H1 (cell line): ENCODE measurements at regions not wholly inside any gene's neighbourhood (a gene's known extent, or its start where the extent isn't known, plus 50 kb on each side); places are given as distances from the start of the nearest gene placed in this dataset.

Source experiments
- CTCF ChIA-PET: fragments of 300-600 bp; sonication (Branson Sonifier 250); formaldehyde crosslinking; loops from one replicate; lab custom pipeline; 2021; ENCODE audit not compliant: partially characterized antibody; lab: Charles Lee
- POLR2A ChIA-PET: fragments of 300-600 bp; sonication (Branson Sonifier 250); formaldehyde crosslinking; loops from one replicate; lab custom pipeline; 2021; ENCODE audit warnings: inconsistent platforms; ENCODE audit not compliant: partially characterized antibody; lab: Charles Lee
- DNase-seq, 2 experiments: peaks; one replicate each; pipeline versions ENCODE4 v3.0.0 to v3.0.0-alpha.2; 2010 to 2022; ENCODE audit warnings: low spot score in 2 of 2, low read depth in 1 of 2, mixed read lengths in 1 of 2
- FAIRE-seq: peaks from 2 replicates; lab custom pipeline; 2011; peaks lifted over from hg19 to GRCh38; lab: Jason Lieb, UNC
- H2AFZ ChIP-seq: 2 replicates; pipeline ENCODE4 v1.8.1; 2012; ENCODE audit warnings: low read length, inconsistent platforms
- H2AK5ac ChIP-seq: 2 replicates; pipeline ENCODE4 v1.6.1; 2013; ENCODE audit warnings: low read depth, low read length
- H2BK120ac ChIP-seq: replicated peaks from 2 replicates; pipeline ENCODE3; 2013; ENCODE audit warnings: low read depth, low read length, inconsistent platforms
- H2BK12ac ChIP-seq: 2 replicates; pipeline ENCODE4 v1.6.1; 2013; ENCODE audit warnings: low read depth, low read length
- H2BK15ac ChIP-seq: 2 replicates; pipeline ENCODE4 v1.6.1; 2013; ENCODE audit warnings: low read length
- H2BK20ac ChIP-seq: 2 replicates; pipeline ENCODE4 v1.6.1; 2013; ENCODE audit warnings: low read length
- H2BK5ac ChIP-seq: 2 replicates; pipeline ENCODE4 v1.6.1; 2013; ENCODE audit warnings: low read depth, low read length
- H3K14ac ChIP-seq: 2 replicates; pipeline ENCODE4 v1.6.1; 2013; ENCODE audit warnings: inconsistent platforms; ENCODE audit not compliant: insufficient read length
- H3K18ac ChIP-seq: 2 replicates; pipeline ENCODE4 v1.6.1; 2013; ENCODE audit warnings: low read length; ENCODE audit errors: extremely low read depth
- H3K23ac ChIP-seq: 2 replicates; pipeline ENCODE4 v1.6.1; 2013; ENCODE audit warnings: inconsistent platforms; ENCODE audit not compliant: insufficient read length
- H3K23me2 ChIP-seq: 2 replicates; pipeline ENCODE4 v1.6.1; 2013; ENCODE audit warnings: low read depth, low read length
- H3K27ac ChIP-seq: 2 replicates; pipeline ENCODE4 v1.6.1; 2011; ENCODE audit warnings: low read depth, low read length, inconsistent platforms
- H3K27me3 ChIP-seq, 4 experiments: replicated peaks in 1 of 4; 1 replicate in 1 of 4; 2 replicates in 3 of 4; pipeline versions ENCODE4 v1.6.1 to v1.8.1; 2011 to 2013; ENCODE audit warnings: low read length in 3 of 4, mild to moderate bottlenecking in 3 of 4, inconsistent platforms in 2 of 4, mixed read lengths in 2 of 4, moderate library complexity in 1 of 4; ENCODE audit not compliant: control insufficient read depth in 3 of 4, insufficient read depth in 3 of 4; ENCODE audit errors: extremely low read depth in 1 of 4
- H3K36me3 ChIP-seq, 4 experiments: 2 replicates each; pipeline versions ENCODE4 v1.6.1 to v1.8.1; 2011 to 2013; ENCODE audit warnings: mild to moderate bottlenecking in 4 of 4, low read length in 3 of 4, moderate library complexity in 2 of 4, control low read depth in 1 of 4, inconsistent platforms in 1 of 4; ENCODE audit not compliant: insufficient read depth in 4 of 4, control insufficient read depth in 2 of 4
- H3K4ac ChIP-seq: replicated peaks from 2 replicates; pipeline ENCODE3; 2013; ENCODE audit warnings: low read length, low read depth, mixed read lengths, inconsistent platforms; ENCODE audit not compliant: insufficient read length
- H3K4me1 ChIP-seq, 4 experiments: replicated peaks in 1 of 4; 1 replicate in 1 of 4; 2 replicates in 3 of 4; pipeline versions ENCODE4 v1.6.1 to v1.8.1; 2011 to 2013; ENCODE audit warnings: low read length in 3 of 4, inconsistent platforms in 2 of 4, mixed read lengths in 1 of 4; ENCODE audit not compliant: insufficient read depth in 4 of 4, control insufficient read depth in 3 of 4
- H3K4me2 ChIP-seq, 2 experiments: 2 replicates each; pipeline versions ENCODE4 v1.6.1 to v1.8.1; 2011 to 2013; ENCODE audit warnings: low read depth in 2 of 2, low read length in 2 of 2, control low read depth in 1 of 2, inconsistent platforms in 1 of 2, mild to moderate bottlenecking in 1 of 2; ENCODE audit not compliant: insufficient read depth in 1 of 2
- H3K4me3 ChIP-seq, 4 experiments: fragments of 200-600, 300-600 bp in 1 of 4; sonication (generic), shearing (Covaris generic), sonication (Bioruptor Twin) in 1 of 4; 2 replicates each; pipeline versions ENCODE4 v1.5.1 to v1.8.1; 2011 to 2016; ENCODE audit warnings: low read length in 4 of 4, low read depth in 3 of 4, control low read depth in 2 of 4, inconsistent platforms in 2 of 4, mild to moderate bottlenecking in 2 of 4, mixed read lengths in 1 of 4, moderate library complexity in 1 of 4; ENCODE audit not compliant: insufficient read depth in 2 of 4; ENCODE audit errors: extremely low read depth in 1 of 4
- H3K56ac ChIP-seq: replicated peaks from 2 replicates; pipeline ENCODE3; 2013; ENCODE audit warnings: low read depth, mild to moderate bottlenecking, mixed read lengths, low read length, inconsistent platforms; ENCODE audit not compliant: insufficient read length
- H3K79me1 ChIP-seq: 2 replicates; pipeline ENCODE4 v1.6.1; 2013; ENCODE audit warnings: low read depth, low read length, control low read depth
- H3K79me2 ChIP-seq, 2 experiments: 2 replicates each; pipeline versions ENCODE4 v1.6.1 to v1.8.1; 2012 to 2013; ENCODE audit warnings: low read length in 2 of 2, mild to moderate bottlenecking in 2 of 2, inconsistent platforms in 1 of 2; ENCODE audit not compliant: insufficient read depth in 2 of 2, control insufficient read depth in 1 of 2
- H3K9ac ChIP-seq, 4 experiments: replicated peaks in 1 of 4; 1 replicate in 1 of 4; 2 replicates in 3 of 4; pipeline versions ENCODE4 v1.6.1 to v1.8.1; 2011 to 2013; ENCODE audit warnings: low read depth in 3 of 4, low read length in 3 of 4, control low read depth in 2 of 4, mild to moderate bottlenecking in 2 of 4, moderate library complexity in 2 of 4, inconsistent platforms in 1 of 4; ENCODE audit errors: extremely low read depth in 1 of 4
- H3K9me3 ChIP-seq, 2 experiments: 2 replicates each; pipeline versions ENCODE4 v1.6.1 to v1.8.1; 2012 to 2013; ENCODE audit warnings: mild to moderate bottlenecking in 2 of 2, moderate library complexity in 2 of 2, control low read depth in 1 of 2, inconsistent platforms in 1 of 2, low read depth in 1 of 2, low read length in 1 of 2, mixed read lengths in 1 of 2; ENCODE audit not compliant: insufficient read depth in 2 of 2
- H4K20me1 ChIP-seq, 2 experiments: replicated peaks in 1 of 2; 2 replicates each; pipeline versions ENCODE3 to v1.8.1; 2011 to 2013; ENCODE audit warnings: inconsistent platforms in 2 of 2, low read length in 2 of 2, mild to moderate bottlenecking in 1 of 2; ENCODE audit not compliant: insufficient read depth in 2 of 2, control insufficient read depth in 1 of 2
- H4K5ac ChIP-seq: 2 replicates; pipeline ENCODE4 v1.6.1; 2013; ENCODE audit warnings: low read length, low read depth, mixed read lengths, inconsistent platforms; ENCODE audit not compliant: insufficient read length
- H4K8ac ChIP-seq: 2 replicates; pipeline ENCODE4 v1.8.0; 2013; ENCODE audit warnings: mild to moderate bottlenecking, moderate library complexity, low read length, inconsistent platforms; ENCODE audit not compliant: insufficient read depth; ENCODE audit errors: extremely low read depth
- H4K91ac ChIP-seq: replicated peaks from 2 replicates; pipeline ENCODE3; 2013; ENCODE audit warnings: low read length, mixed read lengths, inconsistent platforms; ENCODE audit not compliant: insufficient read length
- SUZ12 ChIP-seq: fragments of 200-600 bp; sonication (generic); IDR thresholded peaks from 2 replicates; pipeline ENCODE4 v1.6.1; 2012; ENCODE audit warnings: mild to moderate bottlenecking, inconsistent platforms, low read length, moderate library complexity, mixed read lengths
- TF ChIP-seq, protein P1 (sequence below): IDR thresholded peaks from 2 replicates; pipeline ENCODE4 v1.6.1; 2012; ENCODE audit warnings: inconsistent platforms

DNA sequence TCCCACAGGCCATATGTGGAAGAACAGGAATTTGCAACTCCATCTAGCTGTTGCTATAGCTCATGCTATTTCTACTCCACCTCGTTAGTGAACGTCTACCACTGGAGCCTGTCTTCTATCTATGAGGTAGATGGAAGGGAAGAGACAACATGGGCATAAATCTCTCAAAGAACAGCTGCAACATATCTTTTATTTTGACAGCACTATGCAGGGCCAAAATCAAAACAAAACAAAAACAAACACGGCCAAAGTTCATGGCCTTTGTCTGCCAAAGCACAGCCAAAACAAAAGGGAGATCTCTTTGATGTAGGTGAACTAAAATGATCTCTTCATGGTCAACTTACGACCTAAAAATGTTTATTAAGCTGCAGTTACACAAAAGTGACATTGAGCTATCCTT, 215.2 kb upstream of the MPPED2 start (continued):
- TF ChIP-seq, protein P1, sequence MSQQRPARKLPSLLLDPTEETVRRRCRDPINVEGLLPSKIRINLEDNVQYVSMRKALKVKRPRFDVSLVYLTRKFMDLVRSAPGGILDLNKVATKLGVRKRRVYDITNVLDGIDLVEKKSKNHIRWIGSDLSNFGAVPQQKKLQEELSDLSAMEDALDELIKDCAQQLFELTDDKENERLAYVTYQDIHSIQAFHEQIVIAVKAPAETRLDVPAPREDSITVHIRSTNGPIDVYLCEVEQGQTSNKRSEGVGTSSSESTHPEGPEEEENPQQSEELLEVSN = no peak

DNA sequence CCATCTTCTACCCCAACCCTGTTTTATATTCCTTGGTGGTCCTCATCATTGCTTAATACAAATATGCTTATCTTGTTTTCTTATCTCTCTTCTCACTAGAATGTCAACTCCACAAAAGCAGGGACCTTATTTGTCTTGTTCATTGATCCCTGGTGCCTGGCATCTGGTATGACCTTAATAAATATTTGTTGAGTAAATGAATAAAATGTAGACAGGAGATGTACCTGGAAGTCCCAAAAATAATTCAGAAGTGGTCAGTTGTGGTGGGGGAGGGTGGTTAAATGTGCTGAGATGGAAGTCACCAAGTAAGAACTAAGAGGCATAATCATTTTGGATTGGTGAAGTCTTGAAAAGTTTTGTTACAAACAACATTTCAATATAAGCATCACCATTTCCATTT, 214.8 kb upstream of the MPPED2 start:
- Histone ChIP-seq H3K4ac (no peak overlapping the region), H3K9me3 (no peaks in the 10 kb centered on the region), H3K14ac (no peak overlapping the region), H3K36me3 (no peaks in the 10 kb centered on the region), H3K27me3 (no peaks in the 10 kb centered on the region), H4K91ac (no peak overlapping the region), H3K79me1 (no peaks in the 10 kb centered on the region), H3K23ac (no peak overlapping the region), H4K20me1 (no peaks in the 10 kb centered on the region), H3K27ac (no peak overlapping the region), H2BK5ac (no peak overlapping the region), H3K4me2 (no peak overlapping the region)
- no peak for FAIRE-seq
- CTCF ChIA-PET = interaction anchor here (1.2 kb wide), 1 partner anchor 11 kb away, joined by 3 read pairs; no protein-coding TSS in a partner anchor
- TF ChIP-seq SUZ12 = no peak
- TF ChIP-seq, all 59 proteins: peak for 0
- Histone ChIP-seq H4K5ac (no peak overlapping the region), H2BK12ac (no peak overlapping the region), H3K4me3 (no peak overlapping the region), H3K56ac (no peak overlapping the region), H3K79me2 (no peaks in the 10 kb centered on the region), H3K9ac (no peak overlapping the region), H3K23me2 (no peaks in the 10 kb centered on the region; the same call in 1 of the 2 replicates), H2AK5ac (no peak overlapping the region), H4K8ac (no peak overlapping the region), H2BK20ac (no peak overlapping the region), H2BK120ac (no peak overlapping the region), H3K4me1 (no peaks in the 10 kb centered on the region), H2AFZ (no peak overlapping the region), H2BK15ac (no peak overlapping the region), H3K18ac (no peak overlapping the region)
- DNase-seq = no peak
- POLR2A ChIA-PET = no interaction called here
